HG03064 (cell line): ENCODE measurements at regions not wholly inside any gene's neighbourhood (a gene's known extent, or its start where the extent isn't known, plus 50 kb on each side); places are given as distances from the start of the nearest gene placed in this dataset.
"Not testable (repeated sequence)": the region's sequence is repeated elsewhere in the genome, so short reads cannot be mapped to it uniquely, and the experiment has no call there.

ENCODE experiments used
- ATAC-seq: cut with Tn5 transposase; IDR thresholded peaks from one replicate; pipeline ENCODE4 v1.9.1; 2021; ENCODE audit warnings: low read depth; ENCODE audit not compliant: unreplicated experiment

GRCh38 chr5:39547553-39548154 is 122.9 kb upstream of the DAB2 start:
- no peak for ATAC-seq

- ATAC-seq, result no peak
These were observed 120.2 kb upstream of the DAB2 start for GRCh38 chr5:39544941-39545340.

- no peak for ATAC-seq
These were observed 118.6 kb upstream of the DAB2 start for GRCh38 chr5:39543335-39543734.

- no peak for ATAC-seq
These were observed 117.9 kb upstream of the DAB2 start for GRCh38 chr5:39542511-39543285.

GRCh38 chr5:39541920-39542319 is 117.1 kb upstream of the DAB2 start:
- ATAC-seq, result no peak

- ATAC-seq, result no peak
These were observed 114.7 kb upstream of the DAB2 start for GRCh38 chr5:39539470-39539869.

- no peak for ATAC-seq
These were observed 109.9 kb upstream of the DAB2 start for GRCh38 chr5:39534690-39535089.

GRCh38 chr5:39533749-39534148 is 109.0 kb upstream of the DAB2 start:
- no peak for ATAC-seq

GRCh38 chr5:39532511-39532910 is 107.7 kb upstream of the DAB2 start:
- no peak for ATAC-seq

GRCh38 chr5:39531306-39531705 is 106.5 kb upstream of the DAB2 start:
- ATAC-seq, result no peak

- no peak for ATAC-seq
These were observed 102.2 kb upstream of the DAB2 start for GRCh38 chr5:39526914-39527477.

- not testable (repeated sequence) for ATAC-seq
These were observed 101.0 kb upstream of the DAB2 start for GRCh38 chr5:39525781-39526180.

- no peak for ATAC-seq
These were observed 100.5 kb upstream of the DAB2 start for GRCh38 chr5:39525271-39525670.

GRCh38 chr5:39523821-39524220 is 99.0 kb upstream of the DAB2 start:
- no peak for ATAC-seq

- no peak for ATAC-seq
These were observed 97.3 kb upstream of the DAB2 start for GRCh38 chr5:39521940-39522590.

GRCh38 chr5:39521098-39521860 is 96.5 kb upstream of the DAB2 start:
- ATAC-seq, result no peak

- ATAC-seq, result no peak
These were observed 95.4 kb upstream of the DAB2 start for GRCh38 chr5:39520232-39520572.

- ATAC-seq, result no peak
These were observed 94.9 kb upstream of the DAB2 start for GRCh38 chr5:39519566-39520231.

GRCh38 chr5:39519079-39519478 is 94.3 kb upstream of the DAB2 start:
- ATAC-seq, result no peak

GRCh38 chr5:39518516-39518915 is 93.7 kb upstream of the DAB2 start:
- ATAC-seq, result no peak
